MM.1S (cell line): ENCODE measurements at regions not wholly inside any gene's neighbourhood (a gene's known extent, or its start where the extent isn't known, plus 50 kb on each side); places are given as distances from the start of the nearest gene placed in this dataset.

Experiments used
- DNase-seq: peaks from one replicate; pipeline ENCODE4 v3.0.0-alpha.2; 2015
- H2AFZ ChIP-seq: fragments of 300-600 bp; sonication (generic); 2 replicates; pipeline ENCODE4 v1.6.0; 2016; ENCODE audit warnings: antibody characterized with exemption, low read length
- H3F3A ChIP-seq: fragments of 300-600 bp; sonication (generic); 2 replicates; pipeline ENCODE4 v1.6.1; 2016; ENCODE audit warnings: mild to moderate bottlenecking, antibody characterized with exemption, low read length, moderate library complexity, mixed read lengths; ENCODE audit not compliant: insufficient read depth
- H3K27ac ChIP-seq: fragments of 300-600 bp; sonication (generic); 2 replicates; pipeline ENCODE4 v1.5.1; 2016; ENCODE audit warnings: mild to moderate bottlenecking, low read length
- H3K27me3 ChIP-seq: fragments of 300-600 bp; sonication (generic); replicated peaks from 2 replicates; pipeline ENCODE4 v1.6.0; 2016; ENCODE audit warnings: low read length; ENCODE audit not compliant: insufficient read depth
- H3K36me3 ChIP-seq: fragments of 300-600 bp; sonication (generic); replicated peaks from 2 replicates; pipeline ENCODE4 v1.6.1; 2016; ENCODE audit warnings: mild to moderate bottlenecking, low read length, mixed read lengths; ENCODE audit not compliant: insufficient read depth
- H3K4me1 ChIP-seq: fragments of 300-600 bp; sonication (generic); 2 replicates; pipeline ENCODE4 v1.6.1; 2016; ENCODE audit warnings: low read length, mixed read lengths
- H3K4me2 ChIP-seq: fragments of 300-600 bp; sonication (generic); 2 replicates; pipeline ENCODE4 v1.6.0; 2016; ENCODE audit warnings: low read depth, low read length
- H3K4me3 ChIP-seq: fragments of 300-600 bp; sonication (generic); 2 replicates; pipeline ENCODE4 v1.5.1; 2016; ENCODE audit warnings: low read length, mixed read lengths
- H3K79me2 ChIP-seq: fragments of 300-600 bp; sonication (generic); 2 replicates; pipeline ENCODE4 v1.6.1; 2016; ENCODE audit warnings: mixed run types, low read length, mixed read lengths
- H3K9ac ChIP-seq: fragments of 300-600 bp; sonication (generic); 2 replicates; pipeline ENCODE4 v1.6.1; 2016; ENCODE audit warnings: low read length, mixed read lengths
- H3K9me2 ChIP-seq: fragments of 300-600 bp; sonication (generic); replicated peaks from 2 replicates; pipeline ENCODE4 v1.6.1; 2016; ENCODE audit warnings: mild to moderate bottlenecking, low read length, mixed read lengths; ENCODE audit not compliant: insufficient read depth
- H3K9me3 ChIP-seq: fragments of 300-600 bp; sonication (generic); replicated peaks from 2 replicates; pipeline ENCODE4 v1.6.1; 2016; ENCODE audit warnings: mild to moderate bottlenecking, low read length, mixed read lengths; ENCODE audit not compliant: insufficient read depth
- H4K20me1 ChIP-seq: fragments of 300-600 bp; sonication (generic); 2 replicates; pipeline ENCODE4 v1.6.1; 2016; ENCODE audit warnings: mild to moderate bottlenecking, low read length, moderate library complexity, mixed read lengths; ENCODE audit not compliant: insufficient read depth
- EZH2 ChIP-seq: fragments of 300-600 bp; sonication (generic); optimal IDR thresholded peaks from 2 replicates; pipeline ENCODE3; 2017; ENCODE audit warnings: low read depth, mild to moderate bottlenecking, antibody characterized with exemption, low read length, mixed read lengths
- EZH2phosphoT487 ChIP-seq: fragments of 300-600 bp; sonication (generic); IDR thresholded peaks from 2 replicates; pipeline ENCODE4 v1.6.1; 2018; ENCODE audit warnings: antibody characterized with exemption, low read length
- TF ChIP-seq, protein P1 (sequence below): fragments of 300-600 bp; sonication (generic); IDR thresholded peaks from 2 replicates; pipeline ENCODE4 v1.5.1; 2016; ENCODE audit warnings: antibody characterized with exemption, low read length, mixed read lengths

DNA sequence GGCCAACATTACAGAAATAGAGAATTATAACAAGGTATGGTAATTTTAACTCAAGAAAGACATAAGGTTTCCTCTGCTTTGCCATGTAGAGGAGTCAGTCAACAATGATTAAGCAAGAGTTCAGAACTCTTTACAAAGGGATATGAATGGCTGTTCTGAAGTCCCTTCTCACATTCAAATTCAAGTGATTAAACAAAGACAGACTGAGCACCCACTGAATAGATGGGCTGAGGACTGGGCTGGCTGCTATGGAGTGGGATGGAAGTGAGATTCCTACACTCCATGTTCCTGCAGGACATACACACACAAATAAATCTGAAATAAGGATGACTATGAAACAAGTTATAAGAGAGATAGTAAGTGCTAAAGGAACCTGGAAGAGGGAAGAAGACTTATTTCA, 199.0 kb upstream of the GRIP1 start:
- no peaks in the 10 kb centered on the region for H3K9me2 ChIP-seq
- no peak overlapping the region for H3K4me2 ChIP-seq
- no peaks in the 10 kb centered on the region for H3K36me3 ChIP-seq
- no peak overlapping the region for H3K9ac ChIP-seq
- H2AFZ ChIP-seq: no peak overlapping the region
- H3K9me3 ChIP-seq: no peaks in the 10 kb centered on the region
- H3K27me3 ChIP-seq: no peaks in the 10 kb centered on the region
- H3K4me1 ChIP-seq: no peaks in the 10 kb centered on the region
- H4K20me1 ChIP-seq: no peaks in the 10 kb centered on the region
- TF ChIP-seq EZH2phosphoT487 (no peak), EZH2 (no peak)
- TF ChIP-seq, protein P1, sequence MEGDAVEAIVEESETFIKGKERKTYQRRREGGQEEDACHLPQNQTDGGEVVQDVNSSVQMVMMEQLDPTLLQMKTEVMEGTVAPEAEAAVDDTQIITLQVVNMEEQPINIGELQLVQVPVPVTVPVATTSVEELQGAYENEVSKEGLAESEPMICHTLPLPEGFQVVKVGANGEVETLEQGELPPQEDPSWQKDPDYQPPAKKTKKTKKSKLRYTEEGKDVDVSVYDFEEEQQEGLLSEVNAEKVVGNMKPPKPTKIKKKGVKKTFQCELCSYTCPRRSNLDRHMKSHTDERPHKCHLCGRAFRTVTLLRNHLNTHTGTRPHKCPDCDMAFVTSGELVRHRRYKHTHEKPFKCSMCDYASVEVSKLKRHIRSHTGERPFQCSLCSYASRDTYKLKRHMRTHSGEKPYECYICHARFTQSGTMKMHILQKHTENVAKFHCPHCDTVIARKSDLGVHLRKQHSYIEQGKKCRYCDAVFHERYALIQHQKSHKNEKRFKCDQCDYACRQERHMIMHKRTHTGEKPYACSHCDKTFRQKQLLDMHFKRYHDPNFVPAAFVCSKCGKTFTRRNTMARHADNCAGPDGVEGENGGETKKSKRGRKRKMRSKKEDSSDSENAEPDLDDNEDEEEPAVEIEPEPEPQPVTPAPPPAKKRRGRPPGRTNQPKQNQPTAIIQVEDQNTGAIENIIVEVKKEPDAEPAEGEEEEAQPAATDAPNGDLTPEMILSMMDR: no peak
- no peak for DNase-seq
- H3K27ac ChIP-seq: no peak overlapping the region
- no peaks in the 10 kb centered on the region for H3K79me2 ChIP-seq
- H3F3A ChIP-seq: no peaks in the 10 kb centered on the region
- no peak overlapping the region for H3K4me3 ChIP-seq

DNA sequence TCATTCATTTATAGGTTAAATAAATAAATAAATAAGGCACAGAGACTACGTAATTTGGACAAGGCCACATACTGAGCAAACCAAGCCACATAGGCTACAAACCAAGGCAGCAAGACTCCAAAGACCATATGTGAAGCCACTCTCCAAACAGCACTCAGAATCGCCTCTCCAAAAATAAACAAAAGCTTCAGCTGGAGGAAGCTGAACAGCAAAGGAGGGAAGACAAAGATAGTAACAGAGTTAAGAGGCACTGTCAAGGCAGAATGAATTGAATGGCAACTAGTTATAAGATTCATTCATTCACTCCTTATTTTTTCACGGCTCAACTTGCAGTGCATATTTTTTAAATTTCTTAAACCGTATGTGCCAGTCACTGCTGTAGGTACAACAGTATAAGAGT, 200.5 kb upstream of the GRIP1 start:
- Histone ChIP-seq H2AFZ (no peak overlapping the region), H3K4me3 (no peak overlapping the region), H3K9me3 (no peaks in the 10 kb centered on the region), H3K9ac (no peak overlapping the region), H3K4me2 (no peak overlapping the region), H3K79me2 (no peaks in the 10 kb centered on the region), H3K36me3 (no peaks in the 10 kb centered on the region), H4K20me1 (no peaks in the 10 kb centered on the region), H3K9me2 (no peaks in the 10 kb centered on the region), H3K4me1 (no peaks in the 10 kb centered on the region), H3F3A (no peaks in the 10 kb centered on the region), H3K27ac (no peak overlapping the region), H3K27me3 (no peaks in the 10 kb centered on the region)
- DNase-seq: no peak
- TF ChIP-seq, protein P1: no peak
- TF ChIP-seq EZH2 (no peak), EZH2phosphoT487 (no peak)

DNA sequence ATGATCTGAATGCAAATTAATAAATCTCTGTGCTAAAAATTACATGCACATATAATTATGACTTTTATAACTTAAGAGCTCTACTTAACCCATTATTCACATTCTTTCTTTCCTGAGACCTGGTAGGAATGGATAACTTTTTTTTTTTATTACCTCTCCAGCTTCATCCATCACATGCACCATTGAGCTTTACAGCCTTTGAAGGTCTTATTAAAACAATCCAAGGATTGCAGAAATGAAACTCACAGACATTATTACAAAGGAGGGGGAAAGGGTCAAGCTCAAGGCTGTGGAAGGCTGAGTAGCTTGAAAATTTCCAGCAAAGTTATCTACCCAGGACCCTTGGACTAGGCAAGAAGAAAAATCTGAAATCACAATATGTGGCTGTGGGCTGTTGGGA, 202.5 kb upstream of the GRIP1 start:
- H3K4me2 ChIP-seq: no peak overlapping the region
- H4K20me1 ChIP-seq: no peaks in the 10 kb centered on the region
- no peaks in the 10 kb centered on the region for H3K79me2 ChIP-seq
- no peaks in the 10 kb centered on the region for H3K9me3 ChIP-seq
- no peak overlapping the region for H2AFZ ChIP-seq
- no peak overlapping the region for H3K9ac ChIP-seq
- no peaks in the 10 kb centered on the region for H3K9me2 ChIP-seq
- H3K27ac ChIP-seq: no peak overlapping the region
- no peaks in the 10 kb centered on the region for H3K27me3 ChIP-seq
- no peak overlapping the region for H3K4me3 ChIP-seq
- no peaks in the 10 kb centered on the region for H3F3A ChIP-seq
- DNase-seq: no peak
- no peaks in the 10 kb centered on the region for H3K4me1 ChIP-seq
- no peaks in the 10 kb centered on the region for H3K36me3 ChIP-seq
- TF ChIP-seq EZH2: no peak
- TF ChIP-seq, protein P1: no peak

DNA sequence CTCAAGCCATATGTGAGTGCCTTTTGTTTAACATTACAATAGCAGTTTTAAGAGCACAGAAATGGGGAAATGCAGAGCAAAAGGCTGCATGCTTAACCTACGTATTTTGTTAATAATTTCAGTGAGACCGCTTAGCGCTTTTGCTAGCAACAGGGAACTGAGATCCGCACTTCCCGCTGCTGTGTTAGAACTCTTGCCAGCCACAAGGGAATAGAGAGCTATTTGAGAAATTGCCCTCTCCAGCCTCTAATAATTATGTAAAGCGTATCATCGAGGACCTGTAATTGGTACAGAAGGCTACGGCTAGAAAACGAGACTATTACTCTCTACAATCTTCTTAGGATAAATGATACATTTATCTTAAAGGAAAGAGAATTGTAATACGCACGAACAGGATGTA, 205.2 kb upstream of the GRIP1 start:
- Histone ChIP-seq H3K9me3 (no peaks in the 10 kb centered on the region), H3F3A (no peaks in the 10 kb centered on the region), H3K9me2 (no peaks in the 10 kb centered on the region), H3K4me1 (no peaks in the 10 kb centered on the region), H3K79me2 (no peaks in the 10 kb centered on the region), H3K9ac (no peak overlapping the region), H3K4me2 (no peak overlapping the region), H3K27me3 (no peaks in the 10 kb centered on the region), H4K20me1 (no peaks in the 10 kb centered on the region), H3K36me3 (no peaks in the 10 kb centered on the region), H2AFZ (no peak overlapping the region), H3K4me3 (no peak overlapping the region), H3K27ac (no peak overlapping the region)
- DNase-seq: no peak
- no peak for TF ChIP-seq EZH2phosphoT487
- no peak for TF ChIP-seq EZH2
- TF ChIP-seq, protein P1: no peak
